ENCODE measurements at regions not wholly inside any gene's neighbourhood (a gene's known extent, or its start where the extent isn't known, plus 50 kb on each side); places are given as distances from the start of the nearest gene placed in this dataset.
"Not testable (repeated sequence)": the region's sequence is repeated elsewhere in the genome, so short reads cannot be mapped to it uniquely, and the experiment has no call there.

DNA sequence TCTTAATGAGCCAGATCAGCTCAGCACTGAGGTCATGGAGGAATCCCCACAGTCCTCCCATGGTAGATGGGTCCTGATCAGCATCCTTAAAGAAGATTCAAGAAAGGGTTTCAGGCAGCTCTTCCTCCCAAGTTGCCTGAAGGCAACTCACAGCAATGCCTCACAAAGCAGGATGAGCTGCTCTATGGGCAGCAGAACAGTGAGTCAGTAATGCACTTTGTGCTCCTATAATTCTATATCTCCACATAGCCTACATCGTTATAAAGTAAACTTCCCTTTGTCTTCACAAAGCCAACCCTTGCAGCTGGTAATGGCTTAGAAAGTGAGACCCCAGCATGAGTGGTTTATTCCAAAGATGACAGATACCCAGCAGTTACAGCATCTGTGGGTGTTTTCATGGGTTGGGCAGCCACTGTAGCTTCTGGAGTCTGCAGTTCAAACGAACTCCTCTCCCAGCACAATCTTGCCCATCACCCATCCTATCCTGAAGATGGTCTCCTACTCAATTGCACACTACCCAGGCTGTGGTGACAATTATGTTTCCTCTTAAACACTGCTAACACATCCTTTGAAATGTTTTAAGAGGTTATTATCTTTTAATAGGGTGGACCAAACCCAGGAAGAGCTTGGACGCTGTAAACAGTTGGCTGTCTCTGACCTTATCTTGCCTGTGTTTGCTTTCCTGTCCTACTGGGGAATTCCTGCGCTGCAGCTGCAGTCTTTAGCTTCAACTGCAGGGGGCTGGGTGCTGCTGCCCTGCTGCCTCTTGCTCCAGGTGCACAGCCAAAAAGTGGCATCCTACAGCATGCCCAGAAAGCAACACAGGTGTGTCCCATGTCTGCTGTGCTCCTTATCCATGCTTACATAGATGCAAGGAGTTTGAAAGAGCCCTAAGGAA, 286.9 kb downstream of the ANAPC1 start:
- not testable (repeated sequence) for DNase-seq

DNA sequence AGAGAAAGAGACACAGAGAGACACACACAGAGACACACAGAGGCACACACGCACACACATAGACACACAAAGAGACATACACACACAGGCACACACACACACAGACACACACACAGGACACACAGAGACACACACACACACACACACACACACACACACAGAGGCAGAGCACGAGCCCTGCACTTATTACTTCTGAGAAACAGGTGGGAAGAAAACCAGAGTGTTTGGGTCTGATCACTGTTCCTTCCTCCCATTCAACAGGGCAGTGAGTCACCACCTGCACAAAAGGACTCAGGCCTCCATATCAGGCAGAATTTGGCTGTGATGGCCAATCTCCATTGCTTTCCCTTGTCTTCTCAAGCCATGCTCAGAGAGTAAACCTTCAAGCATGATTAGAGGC, 285.0 kb downstream of the ANAPC1 start:
- not testable (repeated sequence) for DNase-seq

GRCh38 chr2:111602259-111602658, 281.7 kb downstream of the ANAPC1 start:
- DNase-seq: not testable (repeated sequence)

DNA sequence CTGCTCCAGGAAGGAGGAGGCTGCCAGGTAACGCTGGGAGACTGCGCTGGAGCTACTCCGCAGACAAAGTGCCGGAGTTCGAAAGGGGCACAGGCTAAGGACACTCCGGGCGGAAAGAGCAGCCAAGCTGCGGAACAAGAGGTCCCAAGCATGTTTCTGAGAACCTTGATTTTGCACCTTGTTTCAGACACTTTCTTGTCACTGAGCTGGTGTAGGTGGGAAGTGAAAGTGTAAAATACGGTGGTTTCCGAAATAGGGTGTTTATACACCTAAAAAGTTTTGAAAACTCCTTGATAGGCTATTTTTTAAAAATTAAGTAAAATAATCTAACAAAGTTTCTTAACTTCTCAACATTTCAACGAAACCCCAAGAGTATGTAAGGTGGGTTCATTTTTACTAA, 278.2 kb downstream of the ANAPC1 start:
- not testable (repeated sequence) for DNase-seq

DNA sequence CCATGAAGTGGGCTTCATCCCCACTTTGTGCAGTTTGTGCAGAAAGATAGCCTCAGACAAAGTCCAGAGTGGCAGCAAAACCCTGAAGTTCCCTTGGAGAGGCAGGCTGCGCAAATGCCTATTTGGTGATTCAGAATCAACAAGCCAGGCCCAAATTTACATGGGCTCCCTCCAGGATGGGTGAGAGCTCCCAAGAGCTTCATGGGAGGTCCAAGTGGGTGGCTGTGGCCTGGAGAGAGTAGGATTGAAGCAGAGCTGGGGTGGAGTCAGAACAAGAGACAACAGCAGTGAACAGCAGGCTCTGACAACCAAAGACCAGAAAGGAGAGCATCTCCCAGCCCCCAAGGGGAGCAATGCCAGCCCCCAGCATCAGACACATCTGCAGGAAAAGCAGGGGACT, 277.4 kb downstream of the ANAPC1 start:
- not testable (repeated sequence) for DNase-seq

DNA sequence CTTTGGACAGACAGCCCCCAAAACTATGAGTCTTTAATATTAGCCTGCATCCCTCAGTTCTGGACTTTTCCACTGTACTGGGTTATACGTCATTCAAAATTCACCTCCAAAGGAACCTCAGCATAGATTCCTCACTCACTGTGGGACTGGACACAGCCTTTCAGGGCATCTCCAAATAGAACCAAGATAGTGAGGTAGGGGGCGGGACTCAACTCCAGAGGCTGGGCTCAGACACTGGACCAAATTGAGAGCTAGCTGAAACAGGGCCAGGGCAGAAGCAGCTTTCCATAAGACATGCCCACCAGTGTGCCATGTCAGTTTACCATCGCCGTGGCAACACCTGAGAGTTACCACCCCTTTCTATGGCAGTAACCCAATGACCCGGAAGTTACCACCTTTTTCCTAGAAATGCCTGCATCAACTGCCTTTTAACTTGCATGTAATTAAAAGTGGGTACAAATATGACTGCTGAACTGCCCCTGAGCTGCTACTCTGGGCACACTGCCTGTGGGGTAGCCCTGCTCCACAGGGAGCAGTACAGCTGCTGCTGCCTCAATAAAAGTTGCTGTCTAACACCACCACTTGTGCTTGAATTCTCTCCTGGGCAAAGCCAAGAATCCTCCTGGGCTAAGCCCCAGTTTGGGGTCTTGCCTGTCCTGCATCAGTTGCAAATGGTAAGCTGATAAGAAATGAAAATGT, 274.7 kb downstream of the ANAPC1 start:
- not testable (repeated sequence) for DNase-seq

DNA sequence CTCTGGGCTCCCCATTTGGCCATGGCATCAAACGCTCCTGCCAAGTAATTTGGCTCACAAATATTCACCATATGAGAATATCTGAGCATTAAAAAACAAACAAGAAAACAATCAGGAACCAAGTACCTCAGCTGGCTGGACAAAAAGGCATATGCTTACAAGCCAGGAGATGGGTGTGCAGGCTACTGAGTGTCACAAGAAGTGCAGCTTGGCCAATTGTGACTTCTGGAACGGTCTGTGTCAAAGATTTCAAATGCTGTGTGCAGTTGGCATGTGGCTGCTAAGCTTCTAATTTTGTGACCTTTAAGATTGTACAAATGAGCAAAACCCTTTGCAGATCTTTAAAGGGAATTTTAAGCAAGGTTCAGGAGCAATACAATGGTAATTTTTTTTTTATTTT, 274.0 kb downstream of the ANAPC1 start:
- DNase-seq: not testable (repeated sequence)

GRCh38 chr2:111616651-111617218, 267.3 kb downstream of the ANAPC1 start:
- DNase-seq: no peak

GRCh38 chr2:111617299-111618225, 266.4 kb downstream of the ANAPC1 start:
- no peak for DNase-seq

DNA sequence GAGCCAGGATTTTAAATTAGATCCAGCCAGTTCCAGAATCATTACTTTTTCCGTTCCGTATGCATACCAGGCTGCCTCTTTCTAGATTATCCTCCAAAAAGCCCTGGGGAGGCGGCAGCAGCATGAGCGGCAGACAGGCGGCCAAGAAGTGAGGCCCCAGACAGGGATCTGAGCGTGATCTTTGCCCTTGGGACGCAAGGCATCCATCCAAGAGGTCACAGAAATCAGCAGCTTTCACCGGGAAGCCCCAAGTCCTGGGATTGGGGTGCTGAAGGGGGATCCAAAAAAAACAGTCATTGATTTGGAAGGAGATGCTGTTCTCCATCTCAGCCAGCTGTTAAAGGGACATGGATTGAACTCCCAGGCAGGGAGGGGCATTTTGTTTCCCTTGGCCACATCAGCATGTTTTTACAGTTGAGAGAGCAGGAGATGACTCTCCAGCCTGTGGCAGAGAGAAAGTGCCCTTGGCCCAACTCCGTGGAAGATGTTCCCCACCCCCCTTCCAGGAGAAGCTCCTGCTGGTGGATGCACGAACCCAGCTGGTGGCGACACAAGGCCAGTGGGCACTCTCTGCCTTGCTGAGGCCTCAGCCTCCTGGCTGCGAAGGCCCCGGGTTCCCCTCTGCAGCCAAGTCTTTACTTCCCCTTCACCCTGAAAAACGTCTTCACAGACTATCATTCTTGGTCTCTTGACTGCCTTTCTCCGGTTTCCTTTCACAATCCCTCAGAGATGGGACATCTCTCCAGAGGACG, 265.6 kb downstream of the ANAPC1 start:
- no peak for DNase-seq

- DNase-seq: no peak
These were observed 264.8 kb downstream of the ANAPC1 start for GRCh38 chr2:111618978-111619902.

- DNase-seq: no peak
These were observed 263.7 kb downstream of the ANAPC1 start for GRCh38 chr2:111620281-111620680.

GRCh38 chr2:111622859-111623258, 261.1 kb downstream of the ANAPC1 start:
- no peak for DNase-seq

GRCh38 chr2:111623380-111623779, 260.6 kb downstream of the ANAPC1 start:
- DNase-seq: no peak

DNA sequence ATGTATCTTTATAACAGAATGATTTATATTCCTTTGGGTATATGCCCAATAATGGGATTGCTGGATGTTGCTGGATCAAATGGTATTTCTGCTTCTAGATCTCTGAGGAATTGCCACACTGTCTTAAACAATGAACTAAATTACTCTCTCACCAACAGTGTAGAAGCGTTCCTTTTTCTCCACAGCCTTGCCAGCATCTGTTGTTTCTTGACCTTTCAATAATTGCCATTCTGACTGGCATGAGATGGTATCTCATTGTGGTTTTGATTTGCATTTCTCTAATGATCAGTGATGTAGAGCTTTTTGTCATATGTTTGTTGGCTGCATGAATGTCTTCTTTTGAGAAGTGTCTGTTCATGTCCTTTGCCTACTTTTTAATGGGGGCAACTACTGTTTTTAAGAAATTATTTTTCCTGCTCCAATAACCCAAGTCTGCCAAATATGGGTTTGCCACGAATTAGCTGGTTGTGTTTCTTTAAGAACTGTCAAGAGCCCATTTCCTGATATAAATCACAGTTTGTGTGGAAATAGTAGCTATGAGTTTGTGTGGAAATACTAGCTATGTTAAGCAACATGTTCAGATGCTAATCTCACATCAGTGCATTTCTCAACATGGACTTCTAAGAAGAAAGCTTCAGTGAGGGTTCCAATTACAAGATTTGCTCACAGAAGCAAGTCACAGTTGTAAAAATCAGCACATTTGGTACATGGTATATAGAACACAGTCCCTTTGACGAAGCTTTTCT, 259.4 kb downstream of the ANAPC1 start:
- DNase-seq: no peak

DNA sequence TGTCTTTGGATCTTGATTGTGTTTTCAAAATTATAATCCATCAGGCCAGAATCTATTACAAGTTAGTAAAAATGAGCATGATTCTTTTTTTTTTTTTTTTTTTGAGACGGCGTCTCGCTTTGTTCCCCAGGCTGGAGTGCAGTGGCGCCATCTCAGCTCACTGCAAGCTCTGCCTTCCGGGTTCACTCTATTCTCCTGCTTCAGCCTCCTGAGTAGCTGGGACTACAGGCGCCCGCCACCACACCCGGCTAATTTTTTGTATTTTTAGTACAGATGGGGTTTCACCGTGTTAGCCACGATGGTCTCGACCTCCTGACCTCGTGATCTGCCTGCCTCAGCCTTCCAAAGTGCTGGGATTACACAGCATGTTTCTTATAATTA, 258.8 kb downstream of the ANAPC1 start:
- DNase-seq: not testable (repeated sequence)

GRCh38 chr2:111626037-111626864, 257.7 kb downstream of the ANAPC1 start:
- no peak for DNase-seq

DNA sequence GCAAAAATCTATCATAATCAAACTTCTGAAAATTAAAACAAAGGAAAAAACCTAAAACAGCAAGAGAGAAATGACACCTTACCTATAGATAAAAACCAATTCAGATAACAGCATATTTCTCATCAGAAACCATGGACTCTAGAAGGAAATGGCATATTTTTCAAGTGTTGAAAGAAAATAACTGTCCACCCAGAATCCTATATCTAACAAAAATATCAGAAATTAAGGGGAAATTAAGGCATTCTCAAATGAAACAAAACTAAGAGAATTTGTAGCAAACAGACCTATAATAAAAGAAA, 257.2 kb downstream of the ANAPC1 start:
- no peak for DNase-seq

DNA sequence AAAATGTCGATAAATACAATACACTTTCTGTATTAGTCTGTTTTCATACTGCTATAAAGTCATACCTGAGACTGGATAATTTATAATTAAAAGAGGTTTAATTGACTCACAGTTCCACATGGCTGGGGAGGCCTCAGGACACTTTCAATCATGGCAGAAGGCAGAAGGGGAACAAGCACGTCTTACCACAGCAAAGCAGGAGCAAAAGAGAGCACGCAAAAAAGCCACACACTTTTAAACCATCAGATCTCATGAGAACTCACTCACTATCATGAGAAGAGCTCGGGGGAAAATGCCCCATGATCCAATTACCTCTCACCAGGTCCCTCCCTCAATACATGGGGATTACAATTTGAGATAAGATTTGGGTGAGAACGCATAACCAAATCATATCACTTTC, 256.7 kb downstream of the ANAPC1 start:
- no peak for DNase-seq
